ENCODE measurements at regions not wholly inside any gene's neighbourhood (a gene's known extent, or its start where the extent isn't known, plus 50 kb on each side); places are given as distances from the start of the nearest gene placed in this dataset.

GRCh38 chr16:6560306-6561100 lies 772.1 kb upstream of the RBFOX1 start:
- no peak for DNase-seq

- no peak for DNase-seq
Observed at GRCh38 chr16:6558661-6559060, 774.0 kb upstream of the RBFOX1 start.

GRCh38 chr16:6558126-6558525 lies 774.5 kb upstream of the RBFOX1 start:
- DNase-seq = no peak

- no peak for DNase-seq
Observed at GRCh38 chr16:6557353-6558023, 775.2 kb upstream of the RBFOX1 start.

DNA sequence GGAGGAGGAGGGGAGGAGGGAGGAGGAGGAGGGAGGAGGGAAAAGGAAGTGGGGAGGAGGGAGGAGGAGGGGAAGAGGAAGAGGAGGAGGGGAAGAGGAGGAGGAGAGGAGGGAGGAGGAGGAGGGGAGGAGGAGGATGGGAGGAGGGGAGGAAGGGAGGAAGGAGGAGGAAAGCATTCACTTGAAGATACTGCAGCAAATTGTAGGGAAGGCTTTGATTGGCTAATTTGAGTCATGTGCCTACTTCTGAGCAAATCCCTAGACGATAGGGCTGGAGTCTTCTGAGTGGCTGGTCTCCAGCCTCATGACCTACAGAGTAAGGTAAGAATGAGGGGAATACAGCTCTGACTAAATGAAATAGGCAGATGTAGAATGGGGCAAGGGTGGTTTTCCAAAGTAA lies 783.2 kb upstream of the RBFOX1 start:
- DNase-seq = no peak

GRCh38 chr16:6548507-6548906 lies 784.1 kb upstream of the RBFOX1 start:
- no peak for DNase-seq

GRCh38 chr16:6547131-6547530 lies 785.5 kb upstream of the RBFOX1 start:
- DNase-seq = no peak

GRCh38 chr16:6545329-6545728 lies 787.3 kb upstream of the RBFOX1 start:
- no peak for DNase-seq

- DNase-seq = no peak
Observed at GRCh38 chr16:6541267-6541666, 791.4 kb upstream of the RBFOX1 start.

DNA sequence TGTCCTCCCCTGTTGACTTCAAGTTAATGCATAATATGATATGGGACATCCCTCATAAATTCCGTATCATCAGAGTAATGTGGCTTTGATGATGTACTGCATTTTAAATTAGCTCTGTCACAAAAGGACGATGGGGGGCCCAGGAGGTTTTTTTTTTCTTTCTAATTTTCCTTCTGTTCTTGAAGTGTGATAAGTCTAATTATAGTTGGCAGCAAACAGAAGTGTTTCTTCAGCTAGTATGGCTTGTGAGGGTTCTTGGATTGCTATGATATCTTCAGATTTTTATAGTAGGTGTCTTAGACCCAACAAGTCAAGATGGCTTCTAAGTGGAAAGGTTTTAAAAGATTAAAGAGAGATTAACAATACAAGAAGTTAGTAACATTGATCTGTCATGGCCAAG lies 796.2 kb upstream of the RBFOX1 start:
- DNase-seq = no peak

GRCh38 chr16:6531067-6531466 lies 801.6 kb upstream of the RBFOX1 start:
- DNase-seq = no peak

GRCh38 chr16:6528217-6528616 lies 804.4 kb upstream of the RBFOX1 start:
- no peak for DNase-seq

GRCh38 chr16:6527646-6528045 lies 805.0 kb upstream of the RBFOX1 start:
- DNase-seq = no peak

DNA sequence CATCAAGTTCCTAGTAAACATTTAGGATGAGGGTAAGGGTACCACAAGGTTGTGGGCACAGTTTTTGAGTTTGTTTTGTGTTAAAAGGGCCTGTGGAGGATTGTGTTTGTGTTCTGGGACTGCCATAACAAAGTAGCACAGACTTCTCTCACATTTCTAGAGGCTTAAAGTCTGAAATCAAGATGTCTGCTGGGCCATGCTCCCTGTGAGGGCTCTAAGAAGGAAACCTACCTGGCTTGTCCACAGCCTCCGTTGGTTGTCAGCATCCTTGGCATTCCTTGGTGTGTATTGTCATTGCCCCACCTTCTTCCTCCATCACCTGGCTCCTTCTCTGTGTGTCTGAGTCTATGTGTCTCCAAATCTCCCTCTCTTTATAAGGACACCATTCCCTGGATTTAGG lies 808.1 kb upstream of the RBFOX1 start:
- no peak for DNase-seq

GRCh38 chr16:6517020-6517720 lies 815.5 kb upstream of the RBFOX1 start:
- no peak for DNase-seq

- no peak for DNase-seq
Observed at GRCh38 chr16:6512512-6512911, 820.1 kb upstream of the RBFOX1 start.

DNA sequence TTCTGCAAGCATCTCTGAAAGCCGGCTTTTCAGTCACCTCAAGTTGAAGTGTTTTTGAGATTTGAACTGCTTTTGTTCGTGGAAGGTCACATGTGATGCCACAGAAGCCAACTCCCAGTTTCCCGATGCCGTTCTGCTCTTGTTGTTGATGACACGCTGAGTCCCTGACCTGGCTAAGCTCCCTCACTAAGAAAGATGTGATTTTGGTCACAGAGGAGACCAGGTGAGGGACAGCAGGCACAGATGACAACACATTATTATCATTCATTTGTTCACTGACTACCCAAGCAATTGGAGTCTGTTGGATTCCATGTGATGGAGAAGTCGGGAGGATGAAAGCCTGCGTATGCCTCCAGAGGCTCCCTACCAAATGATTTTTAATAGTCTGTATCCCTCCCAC lies 822.4 kb upstream of the RBFOX1 start:
- DNase-seq = no peak

- no peak for DNase-seq
Observed at GRCh38 chr16:6499413-6499812, 833.2 kb upstream of the RBFOX1 start.

DNA sequence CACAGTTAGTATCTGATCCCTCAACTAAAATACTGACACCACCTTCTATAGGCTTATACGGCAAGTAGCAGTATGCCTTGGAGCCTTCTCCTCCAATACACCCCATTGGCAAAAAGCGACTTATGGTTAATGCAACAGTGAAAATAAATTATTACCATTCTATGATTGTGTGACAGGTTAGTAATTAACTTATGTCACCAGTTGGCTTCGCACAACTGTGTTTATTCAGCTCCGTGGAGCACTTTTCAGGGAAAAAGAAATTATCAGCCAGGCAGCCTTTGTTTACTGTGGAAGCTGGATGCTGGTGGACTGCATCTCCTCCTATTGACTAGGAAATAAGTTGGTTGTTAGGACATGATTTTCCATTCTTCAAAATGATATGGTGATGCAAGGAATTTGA lies 833.8 kb upstream of the RBFOX1 start:
- DNase-seq = no peak

- no peak for DNase-seq
Observed at GRCh38 chr16:6496996-6497395, 835.6 kb upstream of the RBFOX1 start.

DNA sequence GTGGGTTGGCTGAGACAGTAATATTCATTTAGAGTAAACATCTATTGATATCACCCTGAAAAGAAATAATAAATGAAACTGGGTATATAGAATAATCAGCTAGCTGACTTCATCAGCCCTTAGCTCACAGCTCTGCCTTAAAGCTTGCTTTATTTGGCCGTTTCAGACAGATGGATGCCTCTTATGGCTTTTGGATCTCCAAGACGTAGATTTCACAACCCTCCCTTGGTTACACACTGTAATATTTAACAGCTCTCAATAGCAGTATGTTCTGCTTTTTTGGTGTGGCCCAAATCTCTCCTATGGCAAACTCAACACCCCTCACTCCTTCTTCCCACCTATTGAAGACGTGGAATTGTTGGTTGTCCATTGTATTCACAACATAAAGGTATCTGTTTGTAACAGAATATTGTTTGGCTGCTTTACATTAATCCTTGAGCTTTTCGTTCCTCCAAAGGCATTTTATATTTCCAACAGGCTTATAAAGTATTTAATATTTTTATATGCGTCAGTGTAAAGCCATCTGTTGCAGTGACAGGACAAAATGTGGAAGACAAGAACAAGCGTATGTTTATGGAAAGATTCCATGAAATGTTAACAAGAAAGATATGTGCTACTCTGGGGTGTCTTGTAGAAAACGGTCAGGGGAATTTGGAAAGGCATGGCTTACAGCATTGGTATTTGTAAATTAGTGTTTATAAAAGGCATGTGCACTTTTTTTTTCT lies 837.0 kb upstream of the RBFOX1 start:
- no peak for DNase-seq

- DNase-seq = no peak
Observed at GRCh38 chr16:6494716-6495115, 837.9 kb upstream of the RBFOX1 start.

DNA sequence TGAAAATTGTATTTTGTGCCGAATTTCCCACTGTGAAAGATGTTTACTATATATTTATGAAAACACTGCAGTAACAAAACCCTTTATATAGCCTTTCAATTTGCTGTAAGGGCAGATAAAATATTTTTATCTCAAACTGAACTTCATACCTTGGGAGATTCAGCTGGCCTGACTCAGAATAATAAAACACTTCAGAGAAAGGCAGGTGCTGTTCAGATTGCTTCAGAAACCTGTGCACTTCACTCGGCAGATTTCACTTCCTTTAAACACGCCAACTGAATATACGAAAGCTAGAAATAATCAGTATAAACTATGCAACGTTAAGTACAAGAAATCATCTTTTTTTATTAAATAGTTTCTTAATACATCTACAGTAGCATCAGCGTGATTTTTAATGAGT lies 839.1 kb upstream of the RBFOX1 start:
- no peak for DNase-seq

All from bone marrow (tissue), 2 donors.